ENCODE measurements at regions not wholly inside any gene's neighbourhood (a gene's known extent, or its start where the extent isn't known, plus 50 kb on each side); places are given as distances from the start of the nearest gene placed in this dataset.

DNA sequence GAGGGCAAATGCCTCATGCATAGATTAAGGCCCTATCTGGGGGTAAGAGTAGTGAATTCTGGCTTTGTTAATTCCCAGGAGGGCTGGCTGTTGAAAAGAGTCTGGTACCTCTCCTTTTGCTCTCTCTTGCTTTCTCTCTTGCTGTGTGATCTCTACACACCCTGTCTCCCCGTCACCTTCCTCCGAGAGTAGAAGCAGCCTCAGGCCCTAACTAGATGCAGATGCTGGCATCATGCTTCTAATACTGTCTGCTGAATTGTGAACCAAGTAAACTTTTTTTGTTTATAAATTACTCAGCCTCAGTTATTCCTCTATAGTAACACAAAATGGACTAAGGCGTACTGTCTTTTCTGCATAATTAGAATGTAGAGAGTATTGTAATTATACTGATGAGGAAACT, 908.1 kb downstream of the DIPK2A start:
- H4K20me1 ChIP-seq (ENCODE audit: insufficient read depth) = no peaks in the 10 kb centered on the region
- no peaks in the 10 kb centered on the region for H3K36me3 ChIP-seq (ENCODE audit: insufficient read depth, low read length)
- no peak overlapping the region for H2AFZ ChIP-seq (ENCODE audit: low read depth, low read length)
- H3K27ac ChIP-seq (ENCODE audit: low read length) = no peak overlapping the region
- no peaks in the 10 kb centered on the region for H3K79me2 ChIP-seq (replicated peaks; ENCODE audit: insufficient read depth, low read length)
- no peak overlapping the region for H3K4me3 ChIP-seq (ENCODE audit: low read length)
- H3K9me3 ChIP-seq (ENCODE audit: low read length) = no peaks in the 10 kb centered on the region
- no peak overlapping the region for H3K9ac ChIP-seq (ENCODE audit: low read length)
- TF ChIP-seq, protein P1, sequence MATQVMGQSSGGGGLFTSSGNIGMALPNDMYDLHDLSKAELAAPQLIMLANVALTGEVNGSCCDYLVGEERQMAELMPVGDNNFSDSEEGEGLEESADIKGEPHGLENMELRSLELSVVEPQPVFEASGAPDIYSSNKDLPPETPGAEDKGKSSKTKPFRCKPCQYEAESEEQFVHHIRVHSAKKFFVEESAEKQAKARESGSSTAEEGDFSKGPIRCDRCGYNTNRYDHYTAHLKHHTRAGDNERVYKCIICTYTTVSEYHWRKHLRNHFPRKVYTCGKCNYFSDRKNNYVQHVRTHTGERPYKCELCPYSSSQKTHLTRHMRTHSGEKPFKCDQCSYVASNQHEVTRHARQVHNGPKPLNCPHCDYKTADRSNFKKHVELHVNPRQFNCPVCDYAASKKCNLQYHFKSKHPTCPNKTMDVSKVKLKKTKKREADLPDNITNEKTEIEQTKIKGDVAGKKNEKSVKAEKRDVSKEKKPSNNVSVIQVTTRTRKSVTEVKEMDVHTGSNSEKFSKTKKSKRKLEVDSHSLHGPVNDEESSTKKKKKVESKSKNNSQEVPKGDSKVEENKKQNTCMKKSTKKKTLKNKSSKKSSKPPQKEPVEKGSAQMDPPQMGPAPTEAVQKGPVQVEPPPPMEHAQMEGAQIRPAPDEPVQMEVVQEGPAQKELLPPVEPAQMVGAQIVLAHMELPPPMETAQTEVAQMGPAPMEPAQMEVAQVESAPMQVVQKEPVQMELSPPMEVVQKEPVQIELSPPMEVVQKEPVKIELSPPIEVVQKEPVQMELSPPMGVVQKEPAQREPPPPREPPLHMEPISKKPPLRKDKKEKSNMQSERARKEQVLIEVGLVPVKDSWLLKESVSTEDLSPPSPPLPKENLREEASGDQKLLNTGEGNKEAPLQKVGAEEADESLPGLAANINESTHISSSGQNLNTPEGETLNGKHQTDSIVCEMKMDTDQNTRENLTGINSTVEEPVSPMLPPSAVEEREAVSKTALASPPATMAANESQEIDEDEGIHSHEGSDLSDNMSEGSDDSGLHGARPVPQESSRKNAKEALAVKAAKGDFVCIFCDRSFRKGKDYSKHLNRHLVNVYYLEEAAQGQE (IDR thresholded peaks at IDR 0.05; ENCODE audit: borderline replicate concordance) = no peak
- TF ChIP-seq, protein P2, sequence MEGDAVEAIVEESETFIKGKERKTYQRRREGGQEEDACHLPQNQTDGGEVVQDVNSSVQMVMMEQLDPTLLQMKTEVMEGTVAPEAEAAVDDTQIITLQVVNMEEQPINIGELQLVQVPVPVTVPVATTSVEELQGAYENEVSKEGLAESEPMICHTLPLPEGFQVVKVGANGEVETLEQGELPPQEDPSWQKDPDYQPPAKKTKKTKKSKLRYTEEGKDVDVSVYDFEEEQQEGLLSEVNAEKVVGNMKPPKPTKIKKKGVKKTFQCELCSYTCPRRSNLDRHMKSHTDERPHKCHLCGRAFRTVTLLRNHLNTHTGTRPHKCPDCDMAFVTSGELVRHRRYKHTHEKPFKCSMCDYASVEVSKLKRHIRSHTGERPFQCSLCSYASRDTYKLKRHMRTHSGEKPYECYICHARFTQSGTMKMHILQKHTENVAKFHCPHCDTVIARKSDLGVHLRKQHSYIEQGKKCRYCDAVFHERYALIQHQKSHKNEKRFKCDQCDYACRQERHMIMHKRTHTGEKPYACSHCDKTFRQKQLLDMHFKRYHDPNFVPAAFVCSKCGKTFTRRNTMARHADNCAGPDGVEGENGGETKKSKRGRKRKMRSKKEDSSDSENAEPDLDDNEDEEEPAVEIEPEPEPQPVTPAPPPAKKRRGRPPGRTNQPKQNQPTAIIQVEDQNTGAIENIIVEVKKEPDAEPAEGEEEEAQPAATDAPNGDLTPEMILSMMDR (IDR thresholded peaks at IDR 0.05; ENCODE audit: poor library complexity, severe bottlenecking) = no peak
- no peak for TF ChIP-seq TAF1 (IDR thresholded peaks at IDR 0.05; ENCODE audit: low read depth)
- no peak for TF ChIP-seq EP300 (conservative IDR thresholded peaks at IDR 0.05; ENCODE audit: poor library complexity, severe bottlenecking)
- no peak for TF ChIP-seq EZH2 (IDR thresholded peaks at IDR 0.05; ENCODE audit: borderline replicate concordance, insufficient read depth, low read length, poor library complexity, severe bottlenecking)
- TF ChIP-seq POLR2AphosphoS5 (IDR thresholded peaks at IDR 0.05) = no peak
- TF ChIP-seq RAD21 (conservative IDR thresholded peaks at IDR 0.05) = no peak
- no peaks in the 10 kb centered on the region for H3K27me3 ChIP-seq (ENCODE audit: insufficient read depth, low read depth, low read length)
- H3F3A ChIP-seq (ENCODE audit: insufficient read depth, low read length, poor library complexity, severe bottlenecking) = no peaks in the 10 kb centered on the region
- H3K9me2 ChIP-seq (ENCODE audit: insufficient read depth, low read length) = no peaks in the 10 kb centered on the region
- no peak overlapping the region for H3K4me2 ChIP-seq (ENCODE audit: low read length)

DNA sequence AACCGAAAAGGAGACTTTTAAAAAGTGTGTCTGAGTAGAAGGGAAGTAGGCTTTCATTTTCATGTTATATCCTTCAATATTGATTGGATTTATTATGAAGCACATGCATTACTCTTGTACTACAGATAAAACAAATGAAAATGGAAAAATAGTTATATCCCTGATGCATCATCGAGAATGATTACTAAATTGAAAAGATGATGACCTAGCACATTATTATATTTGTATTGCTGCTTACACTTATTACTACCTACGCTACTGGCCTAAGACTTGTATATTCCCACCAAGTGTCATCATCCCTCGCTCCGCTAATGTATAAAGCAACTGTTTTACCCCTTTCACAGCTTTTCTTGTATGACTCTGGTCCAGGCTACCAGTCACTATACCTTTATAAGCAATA, 922.4 kb downstream of the DIPK2A start:
- Histone ChIP-seq H3F3A (ENCODE audit: insufficient read depth, low read length, poor library complexity, severe bottlenecking) (no peaks in the 10 kb centered on the region), H4K20me1 (ENCODE audit: insufficient read depth) (no peaks in the 10 kb centered on the region), H3K36me3 (ENCODE audit: insufficient read depth, low read length) (no peaks in the 10 kb centered on the region), H3K9me2 (ENCODE audit: insufficient read depth, low read length) (no peaks in the 10 kb centered on the region), H3K27ac (ENCODE audit: low read length) (no peak overlapping the region), H2AFZ (ENCODE audit: low read depth, low read length) (no peak overlapping the region), H3K4me2 (ENCODE audit: low read length) (no peak overlapping the region), H3K79me2 (replicated peaks; ENCODE audit: insufficient read depth, low read length) (no peaks in the 10 kb centered on the region), H3K9me3 (ENCODE audit: low read length) (no peaks in the 10 kb centered on the region), H3K9ac (ENCODE audit: low read length) (no peak overlapping the region), H3K4me3 (ENCODE audit: low read length) (no peak overlapping the region), H3K27me3 (ENCODE audit: insufficient read depth, low read depth, low read length) (no peaks in the 10 kb centered on the region)
- TF ChIP-seq SMC3 (conservative IDR thresholded peaks at IDR 0.05; ENCODE audit: poor library complexity) (no peak), EZH2 (IDR thresholded peaks at IDR 0.05; ENCODE audit: borderline replicate concordance, insufficient read depth, low read length, poor library complexity, severe bottlenecking) (no peak), TAF1 (IDR thresholded peaks at IDR 0.05; ENCODE audit: low read depth) (no peak), POLR2AphosphoS5 (IDR thresholded peaks at IDR 0.05) (no peak), EP300 (conservative IDR thresholded peaks at IDR 0.05; ENCODE audit: poor library complexity, severe bottlenecking) (no peak), MXI1 (conservative IDR thresholded peaks at IDR 0.05; ENCODE audit: poor library complexity, severe bottlenecking) (no peak), RAD21 (conservative IDR thresholded peaks at IDR 0.05) (no peak)
- TF ChIP-seq, protein P2 (IDR thresholded peaks at IDR 0.05; ENCODE audit: poor library complexity, severe bottlenecking) = no peak
- TF ChIP-seq, protein P1 (IDR thresholded peaks at IDR 0.05; ENCODE audit: borderline replicate concordance) = no peak
